ENCODE measurements at regions not wholly inside any gene's neighbourhood (a gene's known extent, or its start where the extent isn't known, plus 50 kb on each side); places are given as distances from the start of the nearest gene placed in this dataset.

- TF ChIP-seq, protein P1, sequence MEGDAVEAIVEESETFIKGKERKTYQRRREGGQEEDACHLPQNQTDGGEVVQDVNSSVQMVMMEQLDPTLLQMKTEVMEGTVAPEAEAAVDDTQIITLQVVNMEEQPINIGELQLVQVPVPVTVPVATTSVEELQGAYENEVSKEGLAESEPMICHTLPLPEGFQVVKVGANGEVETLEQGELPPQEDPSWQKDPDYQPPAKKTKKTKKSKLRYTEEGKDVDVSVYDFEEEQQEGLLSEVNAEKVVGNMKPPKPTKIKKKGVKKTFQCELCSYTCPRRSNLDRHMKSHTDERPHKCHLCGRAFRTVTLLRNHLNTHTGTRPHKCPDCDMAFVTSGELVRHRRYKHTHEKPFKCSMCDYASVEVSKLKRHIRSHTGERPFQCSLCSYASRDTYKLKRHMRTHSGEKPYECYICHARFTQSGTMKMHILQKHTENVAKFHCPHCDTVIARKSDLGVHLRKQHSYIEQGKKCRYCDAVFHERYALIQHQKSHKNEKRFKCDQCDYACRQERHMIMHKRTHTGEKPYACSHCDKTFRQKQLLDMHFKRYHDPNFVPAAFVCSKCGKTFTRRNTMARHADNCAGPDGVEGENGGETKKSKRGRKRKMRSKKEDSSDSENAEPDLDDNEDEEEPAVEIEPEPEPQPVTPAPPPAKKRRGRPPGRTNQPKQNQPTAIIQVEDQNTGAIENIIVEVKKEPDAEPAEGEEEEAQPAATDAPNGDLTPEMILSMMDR (optimal IDR thresholded peaks at IDR 0.05 in 1 of 3, IDR thresholded peaks at IDR 0.05 in 1 of 3, conservative IDR thresholded peaks at IDR 0.05 in 1 of 3; ENCODE audit: extremely low read depth in 1 of 3, insufficient read depth in 2 of 3, low read length in 3 of 3) = no peak
- TF ChIP-seq EZH2 (IDR thresholded peaks at IDR 0.05; ENCODE audit: low read length) = no peak
These were observed 315.7 kb downstream of the MN1 start for GRCh38 chr22:27485842-27486241.

Data from keratinocyte (primary cell).